ENCODE measurements at regions not wholly inside any gene's neighbourhood (a gene's known extent, or its start where the extent isn't known, plus 50 kb on each side); places are given as distances from the start of the nearest gene placed in this dataset.

GRCh38 chr16:86209202-86209601 is 301.1 kb upstream of the FOXF1 start:
- FAIRE-seq = no peak

GRCh38 chr16:86210403-86211193 is 299.7 kb upstream of the FOXF1 start:
- Histone ChIP-seq H2AFZ (ENCODE audit: low read depth, low read length) (no peak overlapping the region), H3K27ac (ENCODE audit: low read depth, low read length) (no peak overlapping the region), H3K4me1 (ENCODE audit: insufficient read depth, low read length) (no peaks in the 10 kb centered on the region), H3K4me3 (ENCODE audit: insufficient read depth, low read depth, low read length) (no peak overlapping the region), H3K79me2 (ENCODE audit: insufficient read depth, low read length) (no peaks in the 10 kb centered on the region), H3K9ac (ENCODE audit: low read length) (no peak overlapping the region), H3K36me3 (ENCODE audit: insufficient read depth, low read length) (no peaks in the 10 kb centered on the region), H3K27me3 (ENCODE audit: insufficient read depth, low read length) (no peaks in the 10 kb centered on the region), H3K4me2 (ENCODE audit: low read length) (no peak overlapping the region), H4K20me1 (ENCODE audit: insufficient read depth, low read length) (no peaks in the 10 kb centered on the region), H3K9me3 (ENCODE audit: insufficient read depth, low read depth, low read length) (no peaks in the 10 kb centered on the region)
- FAIRE-seq (no peak), DNase-seq (ENCODE audit: low read depth) (no peak)
- no peak for TF ChIP-seq EZH2 (IDR thresholded peaks at IDR 0.05; ENCODE audit: insufficient read depth, low read length)
- TF ChIP-seq CTCF (IDR thresholded peaks at IDR 0.05; ENCODE audit: insufficient read depth, low read depth, low read length) = no peak
- no peaks in the 10 kb centered on the region for H3K36me3 Mint-ChIP-seq (ENCODE audit: low read depth, unreplicated experiment)
- peaks cover 14% of the 10 kb centered on the region for H3K9me3 Mint-ChIP-seq (ENCODE audit: unreplicated experiment)
- H3K4me3 Mint-ChIP-seq (ENCODE audit: unreplicated experiment) = no peak overlapping the region
- peaks cover 36% of the 10 kb centered on the region for H3K27me3 Mint-ChIP-seq (ENCODE audit: low read depth, unreplicated experiment)
- no peaks in the 10 kb centered on the region for H3K4me1 Mint-ChIP-seq (ENCODE audit: low read depth, unreplicated experiment)
- H3K27ac Mint-ChIP-seq (ENCODE audit: unreplicated experiment) = no peak overlapping the region

More at GRCh38 chr16:86209202-86209601, 301.1 kb upstream of the FOXF1 start:
- TF ChIP-seq CTCF (IDR thresholded peaks at IDR 0.05; ENCODE audit: insufficient read depth, low read depth, low read length) (no peak), EZH2 (IDR thresholded peaks at IDR 0.05; ENCODE audit: insufficient read depth, low read length) (no peak)
- Histone ChIP-seq H3K9me3 (ENCODE audit: insufficient read depth, low read depth, low read length) (no peaks in the 10 kb centered on the region), H3K4me2 (ENCODE audit: low read length) (no peak overlapping the region), H3K4me3 (ENCODE audit: insufficient read depth, low read depth, low read length) (no peak overlapping the region), H3K4me1 (ENCODE audit: insufficient read depth, low read length) (no peaks in the 10 kb centered on the region), H3K36me3 (ENCODE audit: insufficient read depth, low read length) (no peaks in the 10 kb centered on the region), H4K20me1 (ENCODE audit: insufficient read depth, low read length) (no peaks in the 10 kb centered on the region), H3K27ac (ENCODE audit: low read depth, low read length) (no peak overlapping the region), H2AFZ (ENCODE audit: low read depth, low read length) (no peak overlapping the region), H3K27me3 (ENCODE audit: insufficient read depth, low read length) (no peaks in the 10 kb centered on the region), H3K9ac (ENCODE audit: low read length) (no peak overlapping the region), H3K79me2 (ENCODE audit: insufficient read depth, low read length) (no peaks in the 10 kb centered on the region)
- no peak overlapping the region for H3K4me3 Mint-ChIP-seq (ENCODE audit: unreplicated experiment)
- H3K9me3 Mint-ChIP-seq (ENCODE audit: unreplicated experiment) = peaks cover 11% of the 10 kb centered on the region
- H3K4me1 Mint-ChIP-seq (ENCODE audit: low read depth, unreplicated experiment) = no peaks in the 10 kb centered on the region
- H3K36me3 Mint-ChIP-seq (ENCODE audit: low read depth, unreplicated experiment) = no peaks in the 10 kb centered on the region
- H3K27ac Mint-ChIP-seq (ENCODE audit: unreplicated experiment) = no peak overlapping the region
- no peak for DNase-seq (ENCODE audit: low read depth)
- H3K27me3 Mint-ChIP-seq (ENCODE audit: low read depth, unreplicated experiment) = peaks cover 24% of the 10 kb centered on the region

- H3K4me2 ChIP-seq (ENCODE audit: low read length) = no peak overlapping the region
- H3K9me3 Mint-ChIP-seq (ENCODE audit: unreplicated experiment) = peaks cover 14% of the 10 kb centered on the region
- H3K36me3 ChIP-seq (ENCODE audit: insufficient read depth, low read length) = no peaks in the 10 kb centered on the region
- H3K4me1 Mint-ChIP-seq (ENCODE audit: low read depth, unreplicated experiment) = no peaks in the 10 kb centered on the region
- H3K4me3 ChIP-seq (ENCODE audit: insufficient read depth, low read depth, low read length) = no peak overlapping the region
- no peaks in the 10 kb centered on the region for H3K36me3 Mint-ChIP-seq (ENCODE audit: low read depth, unreplicated experiment)
- H3K4me3 Mint-ChIP-seq (ENCODE audit: unreplicated experiment) = no peak overlapping the region
- H3K9me3 ChIP-seq (ENCODE audit: insufficient read depth, low read depth, low read length) = no peaks in the 10 kb centered on the region
- H2AFZ ChIP-seq (ENCODE audit: low read depth, low read length) = no peak overlapping the region
- H3K27ac Mint-ChIP-seq (ENCODE audit: unreplicated experiment) = no peak overlapping the region
- no peak overlapping the region for H3K27ac ChIP-seq (ENCODE audit: low read depth, low read length)
- H4K20me1 ChIP-seq (ENCODE audit: insufficient read depth, low read length) = no peaks in the 10 kb centered on the region
- no peak for TF ChIP-seq EZH2 (IDR thresholded peaks at IDR 0.05; ENCODE audit: insufficient read depth, low read length)
- TF ChIP-seq CTCF (IDR thresholded peaks at IDR 0.05; ENCODE audit: insufficient read depth, low read depth, low read length) = no peak
- no peak overlapping the region for H3K9ac ChIP-seq (ENCODE audit: low read length)
- no peaks in the 10 kb centered on the region for H3K79me2 ChIP-seq (ENCODE audit: insufficient read depth, low read length)
- H3K27me3 ChIP-seq (ENCODE audit: insufficient read depth, low read length) = no peaks in the 10 kb centered on the region
- H3K4me1 ChIP-seq (ENCODE audit: insufficient read depth, low read length) = no peaks in the 10 kb centered on the region
- DNase-seq (ENCODE audit: low read depth) (no peak), FAIRE-seq (no peak)
- H3K27me3 Mint-ChIP-seq (ENCODE audit: low read depth, unreplicated experiment) = peaks cover 38% of the 10 kb centered on the region
These were observed 299.1 kb upstream of the FOXF1 start for GRCh38 chr16:86211265-86211664.

Measured in astrocyte (in vitro differentiated cells and primary cell).